ENCODE measurements at regions not wholly inside any gene's neighbourhood (a gene's known extent, or its start where the extent isn't known, plus 50 kb on each side); places are given as distances from the start of the nearest gene placed in this dataset.
"Not testable (repeated sequence)": the region's sequence is repeated elsewhere in the genome, so short reads cannot be mapped to it uniquely, and the experiment has no call there.

GRCh38 chr5:120140501-120140900 is 323.6 kb upstream of the PRR16 start:
- H4K20me1 ChIP-seq (ENCODE audit: control insufficient read depth, extremely low read depth, insufficient read depth, low read length) = no peaks in the 10 kb centered on the region
- H3K9me3 ChIP-seq (ENCODE audit: control insufficient read depth, insufficient read depth, low read depth, low read length) = no peaks in the 10 kb centered on the region
- no peaks in the 10 kb centered on the region for H3K79me2 ChIP-seq (ENCODE audit: control insufficient read depth, insufficient read depth, low read length)
- no peak for DNase-seq (ENCODE audit: low read depth in 2 of 2)
- no peaks in the 10 kb centered on the region for H3K27me3 ChIP-seq (ENCODE audit: control insufficient read depth, insufficient read depth, low read length)
- H3K4me2 ChIP-seq (ENCODE audit: extremely low read depth, insufficient read depth, low read length) = no peak overlapping the region
- no peaks in the 10 kb centered on the region for H3K36me3 ChIP-seq (ENCODE audit: control insufficient read depth, insufficient read depth, low read length)
- no peak overlapping the region for H2AFZ ChIP-seq (ENCODE audit: low read length)
- H3K27ac ChIP-seq (ENCODE audit: insufficient read depth, low read length) = no peak overlapping the region
- no peak overlapping the region for H3K4me3 ChIP-seq (replicated peaks in 1 of 4; ENCODE audit: control extremely low read depth in 1 of 4, insufficient read depth in 1 of 4, low read depth in 3 of 4, low read length in 4 of 4)
- peaks cover 4% of the 10 kb centered on the region for H3K4me1 ChIP-seq (ENCODE audit: control insufficient read depth, extremely low read depth, insufficient read depth, low read length)
- TF ChIP-seq, protein P1, sequence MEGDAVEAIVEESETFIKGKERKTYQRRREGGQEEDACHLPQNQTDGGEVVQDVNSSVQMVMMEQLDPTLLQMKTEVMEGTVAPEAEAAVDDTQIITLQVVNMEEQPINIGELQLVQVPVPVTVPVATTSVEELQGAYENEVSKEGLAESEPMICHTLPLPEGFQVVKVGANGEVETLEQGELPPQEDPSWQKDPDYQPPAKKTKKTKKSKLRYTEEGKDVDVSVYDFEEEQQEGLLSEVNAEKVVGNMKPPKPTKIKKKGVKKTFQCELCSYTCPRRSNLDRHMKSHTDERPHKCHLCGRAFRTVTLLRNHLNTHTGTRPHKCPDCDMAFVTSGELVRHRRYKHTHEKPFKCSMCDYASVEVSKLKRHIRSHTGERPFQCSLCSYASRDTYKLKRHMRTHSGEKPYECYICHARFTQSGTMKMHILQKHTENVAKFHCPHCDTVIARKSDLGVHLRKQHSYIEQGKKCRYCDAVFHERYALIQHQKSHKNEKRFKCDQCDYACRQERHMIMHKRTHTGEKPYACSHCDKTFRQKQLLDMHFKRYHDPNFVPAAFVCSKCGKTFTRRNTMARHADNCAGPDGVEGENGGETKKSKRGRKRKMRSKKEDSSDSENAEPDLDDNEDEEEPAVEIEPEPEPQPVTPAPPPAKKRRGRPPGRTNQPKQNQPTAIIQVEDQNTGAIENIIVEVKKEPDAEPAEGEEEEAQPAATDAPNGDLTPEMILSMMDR (conservative IDR thresholded peaks at IDR 0.05 in 1 of 2, IDR thresholded peaks at IDR 0.05 in 1 of 2; ENCODE audit: low read depth in 1 of 2, low read length in 2 of 2) = no peak
- TF ChIP-seq EZH2 (IDR thresholded peaks at IDR 0.05; ENCODE audit: low read length, missing control alignments) = no peak
- H3K9ac ChIP-seq (ENCODE audit: insufficient read depth, low read length) = no peak overlapping the region

DNA sequence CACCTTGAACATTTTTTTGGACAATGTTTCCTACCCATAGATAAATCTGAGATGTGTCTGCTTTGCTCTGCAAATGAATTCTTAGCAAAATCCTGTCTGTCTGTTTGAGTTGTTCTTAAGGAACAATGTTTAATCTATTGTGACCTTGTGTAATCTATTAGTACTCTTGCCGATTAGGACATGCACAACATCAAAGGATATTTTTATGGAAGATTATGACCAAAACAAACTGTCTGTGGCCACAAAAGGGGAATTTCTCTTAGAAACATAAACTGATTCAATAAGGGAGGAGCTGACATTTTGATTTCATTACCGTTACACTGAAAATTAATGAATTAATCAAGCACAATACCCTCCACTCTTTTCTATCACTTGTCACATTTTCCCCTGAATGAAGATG is 323.0 kb upstream of the PRR16 start:
- H3K9me3 ChIP-seq (ENCODE audit: control insufficient read depth, insufficient read depth, low read depth, low read length) = no peaks in the 10 kb centered on the region
- no peak overlapping the region for H3K4me2 ChIP-seq (ENCODE audit: extremely low read depth, insufficient read depth, low read length)
- H3K79me2 ChIP-seq (ENCODE audit: control insufficient read depth, insufficient read depth, low read length) = no peaks in the 10 kb centered on the region
- no peaks in the 10 kb centered on the region for H4K20me1 ChIP-seq (ENCODE audit: control insufficient read depth, extremely low read depth, insufficient read depth, low read length)
- H3K4me3 ChIP-seq (replicated peaks in 1 of 4; ENCODE audit: control extremely low read depth in 1 of 4, insufficient read depth in 1 of 4, low read depth in 3 of 4, low read length in 4 of 4) = no peak overlapping the region
- no peaks in the 10 kb centered on the region for H3K27me3 ChIP-seq (ENCODE audit: control insufficient read depth, insufficient read depth, low read length)
- no peaks in the 10 kb centered on the region for H3K36me3 ChIP-seq (ENCODE audit: control insufficient read depth, insufficient read depth, low read length)
- H3K27ac ChIP-seq (ENCODE audit: insufficient read depth, low read length) = no peak overlapping the region
- TF ChIP-seq, protein P1 (conservative IDR thresholded peaks at IDR 0.05 in 1 of 2, IDR thresholded peaks at IDR 0.05 in 1 of 2; ENCODE audit: low read depth in 1 of 2, low read length in 2 of 2) = no peak
- no peak for TF ChIP-seq EZH2 (IDR thresholded peaks at IDR 0.05; ENCODE audit: low read length, missing control alignments)
- H3K4me1 ChIP-seq (ENCODE audit: control insufficient read depth, extremely low read depth, insufficient read depth, low read length) = peaks cover 4% of the 10 kb centered on the region
- no peak for DNase-seq (ENCODE audit: low read depth in 2 of 2)
- no peak overlapping the region for H3K9ac ChIP-seq (ENCODE audit: insufficient read depth, low read length)
- no peak overlapping the region for H2AFZ ChIP-seq (ENCODE audit: low read length)

- no peaks in the 10 kb centered on the region for H3K9me3 ChIP-seq (ENCODE audit: control insufficient read depth, insufficient read depth, low read depth, low read length)
- H3K36me3 ChIP-seq (ENCODE audit: control insufficient read depth, insufficient read depth, low read length) = no peaks in the 10 kb centered on the region
- TF ChIP-seq, protein P1 (conservative IDR thresholded peaks at IDR 0.05 in 1 of 2, IDR thresholded peaks at IDR 0.05 in 1 of 2; ENCODE audit: low read depth in 1 of 2, low read length in 2 of 2) = no peak
- no peak for TF ChIP-seq EZH2 (IDR thresholded peaks at IDR 0.05; ENCODE audit: low read length, missing control alignments)
- no peak overlapping the region for H3K4me2 ChIP-seq (ENCODE audit: extremely low read depth, insufficient read depth, low read length)
- peaks cover 4% of the 10 kb centered on the region for H3K4me1 ChIP-seq (ENCODE audit: control insufficient read depth, extremely low read depth, insufficient read depth, low read length)
- peak; percentile 33 to 79 for DNase-seq (ENCODE audit: low read depth in 2 of 2)
- no peak overlapping the region for H3K9ac ChIP-seq (ENCODE audit: insufficient read depth, low read length)
- H2AFZ ChIP-seq (ENCODE audit: low read length) = peak overlapping the region; percentile 47
- H3K79me2 ChIP-seq (ENCODE audit: control insufficient read depth, insufficient read depth, low read length) = no peaks in the 10 kb centered on the region
- H3K4me3 ChIP-seq (replicated peaks in 1 of 4; ENCODE audit: control extremely low read depth in 1 of 4, insufficient read depth in 1 of 4, low read depth in 3 of 4, low read length in 4 of 4) = no peak overlapping the region
- no peaks in the 10 kb centered on the region for H4K20me1 ChIP-seq (ENCODE audit: control insufficient read depth, extremely low read depth, insufficient read depth, low read length)
- no peak overlapping the region for H3K27ac ChIP-seq (ENCODE audit: insufficient read depth, low read length)
- no peaks in the 10 kb centered on the region for H3K27me3 ChIP-seq (ENCODE audit: control insufficient read depth, insufficient read depth, low read length)
Measured at GRCh38 chr5:120146787-120147186, 317.3 kb upstream of the PRR16 start.

DNA sequence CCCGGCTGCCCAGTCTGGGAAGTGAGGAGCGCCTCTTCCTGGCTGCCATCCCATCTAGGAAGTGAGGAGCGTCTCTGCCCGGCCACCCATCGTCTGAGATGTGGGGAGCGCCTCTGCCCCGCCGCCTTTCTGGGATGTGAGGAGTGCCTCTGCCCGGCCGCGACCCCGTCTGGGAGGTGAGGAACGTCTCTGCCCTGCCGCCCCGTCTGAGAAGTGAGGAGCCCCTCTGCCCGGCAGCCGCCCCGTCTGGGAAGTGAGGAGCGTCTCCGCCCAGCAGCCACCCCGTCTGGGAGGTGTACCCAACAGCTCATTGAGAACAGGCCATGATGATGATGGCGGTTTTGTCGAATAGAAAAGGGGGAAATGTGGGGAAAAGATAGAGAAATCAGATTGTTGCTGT is 316.2 kb upstream of the PRR16 start:
- not testable (repeated sequence) for H3K9ac ChIP-seq (ENCODE audit: insufficient read depth, low read length); H3K4me2 ChIP-seq (ENCODE audit: extremely low read depth, insufficient read depth, low read length); H4K20me1 ChIP-seq (ENCODE audit: control insufficient read depth, extremely low read depth, insufficient read depth, low read length); H3K27me3 ChIP-seq (ENCODE audit: control insufficient read depth, insufficient read depth, low read length); H2AFZ ChIP-seq (ENCODE audit: low read length); H3K36me3 ChIP-seq (ENCODE audit: control insufficient read depth, insufficient read depth, low read length); H3K27ac ChIP-seq (ENCODE audit: insufficient read depth, low read length); H3K79me2 ChIP-seq (ENCODE audit: control insufficient read depth, insufficient read depth, low read length); H3K4me3 ChIP-seq (replicated peaks in 1 of 4; ENCODE audit: control extremely low read depth in 1 of 4, insufficient read depth in 1 of 4, low read depth in 3 of 4, low read length in 4 of 4); H3K9me3 ChIP-seq (ENCODE audit: control insufficient read depth, insufficient read depth, low read depth, low read length); H3K4me1 ChIP-seq (ENCODE audit: control insufficient read depth, extremely low read depth, insufficient read depth, low read length); DNase-seq (ENCODE audit: low read depth in 2 of 2)
